Adrenal gland (tissue), 9 donors: ENCODE measurements at regions not wholly inside any gene's neighbourhood (a gene's known extent, or its start where the extent isn't known, plus 50 kb on each side); places are given as distances from the start of the nearest gene placed in this dataset.

Source experiments
- DNase-seq, 7 donors: peaks; one replicate each; pipeline ENCODE4 v3.0.0-alpha.2; 2019 to 2020
- H3K27ac ChIP-seq, 5 donors: fragments of 200-600 bp; sonication (generic) in 4 of 5; 1 replicate in 3 of 5; 2 replicates in 2 of 5; pipeline versions ENCODE4 v1.5.1 to v1.8.0; 2016 to 2020; ENCODE audit warnings: mild to moderate bottlenecking in 1 of 5
- H3K27me3 ChIP-seq: fragments of 200-600 bp; 2 replicates; pipeline ENCODE4 v1.8.0; 2021
- H3K36me3 ChIP-seq, 2 donors: fragments of 200-600 bp; replicated peaks in 1 of 2; 1 replicate in 1 of 2; 2 replicates in 1 of 2; pipeline versions ENCODE4 v1.5.1 to v1.8.0; 2018 to 2022
- H3K4me1 ChIP-seq, 2 donors: fragments of 200-600 bp; replicated peaks in 1 of 2; 1 replicate in 1 of 2; 2 replicates in 1 of 2; pipeline versions ENCODE4 v1.5.1 to v1.8.0; 2018 to 2021
- H3K4me3 ChIP-seq, 4 donors: fragments of 200-600 bp; sonication (generic) in 3 of 4; one replicate each; pipeline ENCODE4 v1.5.1; 2016 to 2018
- H3K9me3 ChIP-seq, 3 donors: fragments of 200-600 bp; sonication (generic) in 1 of 3; replicated peaks in 1 of 3; 1 replicate in 2 of 3; 2 replicates in 1 of 3; pipeline versions ENCODE4 v1.5.1 to v1.8.0; 2016 to 2021
- POLR2A ChIP-seq, 2 donors: fragments of 450-650 bp; IDR thresholded peaks; one replicate each; pipeline ENCODE4 v1.6.1; 2017; ENCODE audit warnings: antibody characterized with exemption in 2 of 2, mild to moderate bottlenecking in 2 of 2, moderate library complexity in 1 of 2
- WGBS, 4 donors: extraction: QIAGEN DNeasy Blood & Tissue Kit in 2 of 4; methylation state at CpG; one replicate each; pipeline versions ENCODE4 v1.1.5 to v1.1.7; 2013 to 2017; 5-methylcytosine and 5-hydroxymethylcytosine counted together
- intact Hi-C, 2 donors: fragments of 100-400 bp; cut with DNase I; formaldehyde crosslinking; loops; one replicate each; pipeline versions ENCODE4 v1.14.1 to v1.15.0; 2022 to 2023
- TF ChIP-seq, protein P1 (sequence below), 6 experiments: fragments of 450-650 bp in 4 of 6; fragments of 200-600 bp in 2 of 6; sonication (generic) in 1 of 6; IDR thresholded peaks; 1 replicate in 5 of 6; 2 replicates in 1 of 6; pipeline versions ENCODE4 v1.5.1 to v1.8.0; 2016 to 2021; ENCODE audit warnings: antibody characterized with exemption in 6 of 6, mild to moderate bottlenecking in 2 of 6, moderate library complexity in 1 of 6
- donor health status: healthy with polysubstance abuse.
- donor health status: Bipolar disorder and iron deficiency.
- donor health status: DM: yes; HTN: yes; CAD: no.
- donor health status: DM: no; HTN: no; CAD: no.
- donor health status: DM: no; HTN: no; CAD: no.

DNA sequence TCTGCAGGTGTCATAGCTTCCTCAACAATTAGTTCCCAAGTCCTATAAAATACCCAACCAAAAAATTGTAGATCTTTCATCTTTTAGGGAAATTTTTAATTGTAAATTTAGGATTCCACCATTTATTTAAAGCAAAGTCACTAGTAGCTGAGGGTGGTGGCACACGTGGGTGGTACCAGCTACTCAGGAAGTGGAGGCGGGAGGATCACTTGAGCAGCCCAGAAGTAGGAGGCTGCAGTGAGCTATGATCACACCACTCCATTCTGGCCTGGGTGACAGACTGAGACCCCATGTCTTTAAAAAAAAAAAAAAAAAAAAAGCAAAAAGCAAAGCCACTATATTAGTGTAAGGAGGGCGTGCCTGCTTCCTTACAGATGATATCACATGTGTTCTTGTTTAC, 60.3 kb upstream of the GREB1L start:
- Histone ChIP-seq H3K27me3 (no peaks in the 10 kb centered on the region), H3K27ac (no peak overlapping the region), H3K4me1 (no peaks in the 10 kb centered on the region), H3K9me3 (no peaks in the 10 kb centered on the region), H3K36me3 (no peaks in the 10 kb centered on the region), H3K4me3 (no peak overlapping the region)
- TF ChIP-seq, protein P1, sequence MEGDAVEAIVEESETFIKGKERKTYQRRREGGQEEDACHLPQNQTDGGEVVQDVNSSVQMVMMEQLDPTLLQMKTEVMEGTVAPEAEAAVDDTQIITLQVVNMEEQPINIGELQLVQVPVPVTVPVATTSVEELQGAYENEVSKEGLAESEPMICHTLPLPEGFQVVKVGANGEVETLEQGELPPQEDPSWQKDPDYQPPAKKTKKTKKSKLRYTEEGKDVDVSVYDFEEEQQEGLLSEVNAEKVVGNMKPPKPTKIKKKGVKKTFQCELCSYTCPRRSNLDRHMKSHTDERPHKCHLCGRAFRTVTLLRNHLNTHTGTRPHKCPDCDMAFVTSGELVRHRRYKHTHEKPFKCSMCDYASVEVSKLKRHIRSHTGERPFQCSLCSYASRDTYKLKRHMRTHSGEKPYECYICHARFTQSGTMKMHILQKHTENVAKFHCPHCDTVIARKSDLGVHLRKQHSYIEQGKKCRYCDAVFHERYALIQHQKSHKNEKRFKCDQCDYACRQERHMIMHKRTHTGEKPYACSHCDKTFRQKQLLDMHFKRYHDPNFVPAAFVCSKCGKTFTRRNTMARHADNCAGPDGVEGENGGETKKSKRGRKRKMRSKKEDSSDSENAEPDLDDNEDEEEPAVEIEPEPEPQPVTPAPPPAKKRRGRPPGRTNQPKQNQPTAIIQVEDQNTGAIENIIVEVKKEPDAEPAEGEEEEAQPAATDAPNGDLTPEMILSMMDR (IDR thresholded peaks at IDR 0.05), result no peak
- 68 to 89% (median 84%) methylated on average over 3 of the region's 3 CpGs for WGBS, 4 donors
- intact Hi-C loops, result loop anchor here in 1 of 2 donors (10.0 kb wide), 1 partner anchor 177 kb away; no protein-coding TSS in a partner anchor
- DNase-seq, result no peak

DNA sequence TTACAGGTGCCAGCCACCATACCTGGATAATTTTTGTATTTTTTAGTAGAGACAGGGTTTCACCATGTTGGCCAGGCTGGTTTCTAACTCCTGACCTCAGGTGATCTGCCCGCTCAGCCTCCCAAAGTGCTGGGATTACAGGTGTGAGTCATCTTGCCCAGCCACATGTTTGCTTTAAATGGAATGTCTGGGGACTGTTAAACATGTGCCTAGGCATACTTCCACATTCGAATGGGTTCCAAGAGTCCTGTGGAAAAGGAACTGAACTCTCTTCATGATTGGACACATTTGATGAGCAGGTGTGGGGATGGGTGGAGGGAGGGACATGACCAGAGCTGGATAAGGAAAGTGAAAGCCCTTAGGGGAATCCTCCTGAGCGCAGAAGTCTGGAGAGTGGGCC, 58.4 kb upstream of the GREB1L start:
- H3K27ac ChIP-seq, result no peak overlapping the region
- intact Hi-C loops, result loop anchor here in 1 of 2 donors (10.0 kb wide), 1 partner anchor 179 kb away; no protein-coding TSS in a partner anchor
- H3K4me1 ChIP-seq, result no peaks in the 10 kb centered on the region
- no peaks in the 10 kb centered on the region for H3K27me3 ChIP-seq
- no peak for TF ChIP-seq POLR2A (IDR thresholded peaks at IDR 0.05)
- TF ChIP-seq, protein P1 (IDR thresholded peaks at IDR 0.05), result no peak
- H3K9me3 ChIP-seq, result no peaks in the 10 kb centered on the region
- DNase-seq, result no peak
- WGBS, 4 donors, result 76 to 89% (median 83%) methylated on average over 3 of the region's 3 CpGs
- no peaks in the 10 kb centered on the region for H3K36me3 ChIP-seq
- H3K4me3 ChIP-seq, result no peak overlapping the region

DNA sequence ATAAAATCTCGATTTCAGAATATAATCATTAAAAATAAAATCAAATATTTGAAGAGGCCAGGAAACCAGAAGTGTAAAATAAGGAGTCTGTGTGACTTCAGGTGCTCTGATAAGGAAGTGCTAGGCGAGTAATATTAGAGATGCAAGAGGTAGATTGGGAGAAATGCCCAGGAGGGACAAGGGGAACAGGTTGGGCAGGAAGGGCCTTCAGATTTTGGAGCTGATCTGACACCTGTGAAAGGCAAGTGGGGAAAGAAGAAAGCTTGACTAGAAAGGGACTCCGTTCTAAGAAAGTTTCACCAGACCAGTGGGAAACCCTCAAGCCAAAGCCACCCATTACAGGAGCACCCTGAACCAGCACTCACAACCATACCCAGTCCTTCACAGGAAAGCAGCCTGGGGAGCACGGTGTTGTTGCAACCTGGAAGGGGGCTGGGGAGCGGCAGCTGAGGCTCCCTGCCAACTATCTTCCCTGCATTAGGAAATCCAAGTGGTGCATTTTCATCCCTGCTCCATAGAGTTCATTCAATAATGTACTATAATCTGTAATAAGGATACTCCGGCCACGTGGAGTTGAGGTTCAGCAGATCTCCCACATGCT, 57.5 kb upstream of the GREB1L start:
- WGBS, 4 donors, result 79 to 83% (median 80%) methylated on average over 4 to 7 of the region's 7 CpGs
- Histone ChIP-seq H3K9me3 (no peaks in the 10 kb centered on the region), H3K4me3 (no peak overlapping the region), H3K36me3 (no peaks in the 10 kb centered on the region), H3K4me1 (no peaks in the 10 kb centered on the region), H3K27me3 (no peaks in the 10 kb centered on the region), H3K27ac (no peak overlapping the region)
- no peak for TF ChIP-seq POLR2A (IDR thresholded peaks at IDR 0.05)
- TF ChIP-seq, protein P1 (IDR thresholded peaks at IDR 0.05), result no peak
- intact Hi-C loops, result loop anchor here in 1 of 2 donors (10.0 kb wide), 1 partner anchor 180 kb away; no protein-coding TSS in a partner anchor
- DNase-seq, result no peak

DNA sequence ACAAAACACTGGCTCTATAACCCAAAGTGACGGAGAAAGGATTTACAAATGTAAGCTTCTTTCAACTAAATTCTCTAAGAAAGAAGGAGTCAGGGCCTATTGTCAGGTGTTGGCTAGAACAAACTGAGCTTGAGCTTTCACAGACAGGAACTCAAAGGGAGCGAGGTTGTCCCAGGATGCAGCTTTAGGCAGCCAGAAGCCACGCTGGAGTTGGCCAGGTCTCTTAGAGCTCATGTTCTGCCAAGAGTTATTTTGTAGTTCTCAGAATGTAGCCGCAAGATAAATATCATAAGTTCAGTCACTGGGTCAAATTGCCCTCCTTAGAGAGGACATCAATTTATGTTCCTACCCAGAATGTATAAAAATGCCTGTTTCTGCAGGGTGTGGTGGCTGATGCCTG, 54.1 kb upstream of the GREB1L start:
- no peaks in the 10 kb centered on the region for H3K9me3 ChIP-seq
- no peaks in the 10 kb centered on the region for H3K4me1 ChIP-seq
- DNase-seq, result no peak
- H3K4me3 ChIP-seq, result no peak overlapping the region
- WGBS, 4 donors, result 80 to 91% (median 86%) methylated on average over 4 of the region's 4 CpGs
- intact Hi-C loops, result loop anchor here in 1 of 2 donors (10.0 kb wide), 1 partner anchor 183 kb away; no protein-coding TSS in a partner anchor
- H3K27me3 ChIP-seq, result no peaks in the 10 kb centered on the region
- H3K27ac ChIP-seq, result no peak overlapping the region
- TF ChIP-seq, protein P1 (IDR thresholded peaks at IDR 0.05), result no peak
- no peak for TF ChIP-seq POLR2A (IDR thresholded peaks at IDR 0.05)
- H3K36me3 ChIP-seq, result no peaks in the 10 kb centered on the region
